Karpas-422 (cell line): ENCODE measurements at regions not wholly inside any gene's neighbourhood (a gene's known extent, or its start where the extent isn't known, plus 50 kb on each side); places are given as distances from the start of the nearest gene placed in this dataset.

Experiments
- DNase-seq: peaks from one replicate; pipeline ENCODE4 v3.0.0-alpha.2; 2015
- H2AFZ ChIP-seq: fragments of 200-600 bp; sonication (generic); 2 replicates; pipeline ENCODE4 v1.6.1; 2014; ENCODE audit warnings: antibody characterized with exemption, low read length, mixed read lengths
- H3K27ac ChIP-seq: fragments of 200-600 bp; sonication (generic); 2 replicates; pipeline ENCODE4 v1.5.1; 2014; ENCODE audit warnings: mild to moderate bottlenecking, low read length, moderate library complexity
- H3K27me3 ChIP-seq: fragments of 200-600 bp; sonication (generic); 2 replicates; pipeline ENCODE4 v1.6.1; 2014; ENCODE audit warnings: low read length, mixed read lengths
- H3K36me3 ChIP-seq: fragments of 200-600 bp; sonication (generic); 2 replicates; pipeline ENCODE4 v1.6.1; 2014; ENCODE audit warnings: low read length, mixed read lengths; ENCODE audit not compliant: insufficient read depth
- H3K4me1 ChIP-seq: fragments of 200-600 bp; sonication (generic); 2 replicates; pipeline ENCODE4 v1.6.1; 2014; ENCODE audit warnings: mild to moderate bottlenecking, low read length, mixed read lengths
- H3K4me2 ChIP-seq: fragments of 200-600 bp; sonication (generic); 2 replicates; pipeline ENCODE4 v1.6.1; 2014; ENCODE audit warnings: low read length, low read depth, mild to moderate bottlenecking; ENCODE audit not compliant: poor library complexity, severe bottlenecking
- H3K4me3 ChIP-seq: fragments of 200-600 bp; sonication (generic); 2 replicates; pipeline ENCODE4 v1.5.1; 2014; ENCODE audit warnings: mild to moderate bottlenecking, antibody characterized with exemption, low read length, mixed read lengths
- H3K79me2 ChIP-seq: fragments of 200-600 bp; sonication (generic); 2 replicates; pipeline ENCODE4 v1.6.1; 2014; ENCODE audit warnings: mild to moderate bottlenecking, low read length, mixed read lengths
- H3K9ac ChIP-seq: fragments of 200-600 bp; sonication (generic); 2 replicates; pipeline ENCODE4 v1.6.0; 2014; ENCODE audit warnings: low read length
- H3K9me2 ChIP-seq: fragments of 200-600 bp; sonication (generic), shearing (Covaris generic); replicated peaks from 2 replicates; pipeline ENCODE4 v1.6.0; 2014; ENCODE audit warnings: mild to moderate bottlenecking, low read length, moderate library complexity; ENCODE audit not compliant: insufficient read depth
- H3K9me3 ChIP-seq: fragments of 300-700, 200-600 bp; sonication (generic); 2 replicates; pipeline ENCODE4 v1.6.1; 2014; ENCODE audit warnings: low read length, mixed read lengths
- H4K20me1 ChIP-seq: fragments of 200-600 bp; sonication (generic); 2 replicates; pipeline ENCODE4 v1.6.1; 2014; ENCODE audit warnings: mild to moderate bottlenecking, antibody characterized with exemption, low read length, low read depth; ENCODE audit not compliant: insufficient read depth

GRCh38 chr10:44316187-44316921 is 68.5 kb downstream of the CXCL12 start:
- peak; percentile 91 for DNase-seq

GRCh38 chr10:44314802-44315460 is 70.0 kb downstream of the CXCL12 start:
- Histone ChIP-seq H3K79me2 (no peaks in the 10 kb centered on the region), H3K27me3 (no peaks in the 10 kb centered on the region), H3K4me3 (no peak overlapping the region), H3K4me2 (no peak overlapping the region), H3K27ac (no peak overlapping the region), H4K20me1 (no peaks in the 10 kb centered on the region), H3K9ac (no peak overlapping the region), H3K9me3 (no peaks in the 10 kb centered on the region), H3K4me1 (peaks cover 11% of the 10 kb centered on the region), H3K9me2 (no peaks in the 10 kb centered on the region), H3K36me3 (no peaks in the 10 kb centered on the region), H2AFZ (no peak overlapping the region)
- no peak for DNase-seq

More at GRCh38 chr10:44316187-44316921, 68.5 kb downstream of the CXCL12 start:
- H2AFZ ChIP-seq, result no peak overlapping the region
- no peak overlapping the region for H3K4me2 ChIP-seq
- no peaks in the 10 kb centered on the region for H3K79me2 ChIP-seq
- no peaks in the 10 kb centered on the region for H3K9me3 ChIP-seq
- peaks cover 1% of the 10 kb centered on the region for H3K4me1 ChIP-seq
- H3K36me3 ChIP-seq, result no peaks in the 10 kb centered on the region
- no peaks in the 10 kb centered on the region for H3K9me2 ChIP-seq
- H3K27ac ChIP-seq, result no peak overlapping the region
- H3K27me3 ChIP-seq, result no peaks in the 10 kb centered on the region
- H3K4me3 ChIP-seq, result no peak overlapping the region
- H3K9ac ChIP-seq, result no peak overlapping the region
- H4K20me1 ChIP-seq, result no peaks in the 10 kb centered on the region

GRCh38 chr10:44313761-44314165 is 71.1 kb downstream of the CXCL12 start:
- no peak overlapping the region for H3K27ac ChIP-seq

GRCh38 chr10:44312401-44312800 is 72.5 kb downstream of the CXCL12 start:
- Histone ChIP-seq H3K79me2 (no peaks in the 10 kb centered on the region), H3K36me3 (no peaks in the 10 kb centered on the region), H3K9ac (no peak overlapping the region), H4K20me1 (no peaks in the 10 kb centered on the region), H3K9me3 (no peaks in the 10 kb centered on the region), H3K4me2 (no peak overlapping the region), H2AFZ (no peak overlapping the region), H3K27me3 (no peaks in the 10 kb centered on the region), H3K4me3 (no peak overlapping the region), H3K9me2 (no peaks in the 10 kb centered on the region), H3K27ac (no peak overlapping the region), H3K4me1 (peaks cover 11% of the 10 kb centered on the region)
- no peak for DNase-seq

More at GRCh38 chr10:44313761-44314165, 71.1 kb downstream of the CXCL12 start:
- Histone ChIP-seq H3K4me2 (no peak overlapping the region), H3K4me3 (no peak overlapping the region), H4K20me1 (no peaks in the 10 kb centered on the region), H2AFZ (no peak overlapping the region), H3K27me3 (no peaks in the 10 kb centered on the region), H3K9me2 (no peaks in the 10 kb centered on the region), H3K79me2 (no peaks in the 10 kb centered on the region), H3K9me3 (no peaks in the 10 kb centered on the region), H3K9ac (no peak overlapping the region), H3K4me1 (peaks cover 11% of the 10 kb centered on the region), H3K36me3 (no peaks in the 10 kb centered on the region)
- DNase-seq, result no peak

- no peaks in the 10 kb centered on the region for H3K79me2 ChIP-seq
- peaks cover 11% of the 10 kb centered on the region for H3K4me1 ChIP-seq
- H4K20me1 ChIP-seq, result no peaks in the 10 kb centered on the region
- no peaks in the 10 kb centered on the region for H3K9me3 ChIP-seq
- no peak overlapping the region; the same call in 1 of the 2 replicates for H3K9ac ChIP-seq
- H2AFZ ChIP-seq, result no peak overlapping the region
- H3K4me2 ChIP-seq, result peak overlapping the region; percentile 58
- H3K27ac ChIP-seq, result no peak overlapping the region
- no peaks in the 10 kb centered on the region for H3K36me3 ChIP-seq
- no peak overlapping the region for H3K4me3 ChIP-seq
- DNase-seq, result no peak
- H3K27me3 ChIP-seq, result no peaks in the 10 kb centered on the region
- H3K9me2 ChIP-seq, result no peaks in the 10 kb centered on the region
These were observed 73.3 kb downstream of the CXCL12 start for GRCh38 chr10:44311563-44312051.

- H3K4me1 ChIP-seq, result peaks cover 11% of the 10 kb centered on the region
- no peaks in the 10 kb centered on the region for H3K27me3 ChIP-seq
- peak overlapping the region; percentile 93 for H2AFZ ChIP-seq
- H3K36me3 ChIP-seq, result no peaks in the 10 kb centered on the region
- DNase-seq, result peak; percentile 87
- H3K9me3 ChIP-seq, result no peaks in the 10 kb centered on the region
- peak overlapping the region; percentile 38; the same call in 1 of the 2 replicates for H3K9ac ChIP-seq
- no peaks in the 10 kb centered on the region for H4K20me1 ChIP-seq
- no peaks in the 10 kb centered on the region for H3K9me2 ChIP-seq
- no peak overlapping the region for H3K27ac ChIP-seq
- no peaks in the 10 kb centered on the region for H3K79me2 ChIP-seq
- H3K4me2 ChIP-seq, result peak overlapping the region; percentile 58
- H3K4me3 ChIP-seq, result peak overlapping the region; percentile 52; the same call in 1 of the 2 replicates
These were observed 73.9 kb downstream of the CXCL12 start for GRCh38 chr10:44310762-44311562.

GRCh38 chr10:44309939-44310761 is 74.7 kb downstream of the CXCL12 start:
- Histone ChIP-seq H3K27me3 (no peaks in the 10 kb centered on the region), H3K4me3 (peak overlapping the region; percentile 52; the same call in 1 of the 2 replicates), H3K4me2 (peak overlapping the region; percentile 58), H3K27ac (no peak overlapping the region), H3K79me2 (no peaks in the 10 kb centered on the region), H3K9me2 (no peaks in the 10 kb centered on the region), H3K36me3 (no peaks in the 10 kb centered on the region), H2AFZ (peak overlapping the region; percentile 93), H3K9me3 (no peaks in the 10 kb centered on the region), H4K20me1 (no peaks in the 10 kb centered on the region), H3K4me1 (peaks cover 11% of the 10 kb centered on the region), H3K9ac (peak overlapping the region; percentile 38; the same call in 1 of the 2 replicates)
- DNase-seq, result no peak
